ENCODE measurements at regions not wholly inside any gene's neighbourhood (a gene's known extent, or its start where the extent isn't known, plus 50 kb on each side); places are given as distances from the start of the nearest gene placed in this dataset.

DNA sequence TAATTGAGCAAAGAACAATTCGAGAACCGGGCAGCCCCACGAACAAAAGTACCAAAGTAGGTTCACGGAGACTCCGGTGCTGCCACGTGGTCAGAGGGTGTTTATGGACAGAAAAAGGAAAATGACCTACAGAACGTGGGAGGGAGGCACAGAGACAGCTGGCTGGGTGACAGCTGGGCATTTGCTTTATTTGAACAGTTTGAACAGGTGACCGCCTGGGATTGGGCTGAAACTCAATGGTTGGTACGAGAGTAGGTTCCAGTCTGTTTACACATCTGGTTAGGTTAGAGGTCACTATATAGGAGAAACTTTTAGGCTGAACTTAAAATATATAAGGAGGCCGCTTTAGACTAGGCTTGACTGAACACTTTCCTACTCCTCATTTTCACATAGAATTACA is 50.6 kb upstream of the CELF2 start:
- intact Hi-C loops (cut with DNase I), result no loop called here
- no peak for TF ChIP-seq CTCF (IDR thresholded peaks at IDR 0.05)

GRCh38 chr10:10967581-10968256 is 50.0 kb upstream of the CELF2 start:
- no peak overlapping the region for H3K4me3 ChIP-seq
- H3K36me3 ChIP-seq, result no peaks in the 10 kb centered on the region
- H3K4me1 ChIP-seq, result no peaks in the 10 kb centered on the region
- H3K27me3 ChIP-seq, result no peaks in the 10 kb centered on the region
- ATAC-seq (no peak), DNase-seq (no peak)
- H3K27ac ChIP-seq, result no peak overlapping the region
- H3K9me3 ChIP-seq, result no peaks in the 10 kb centered on the region
- intact Hi-C loops (cut with DNase I), result no loop called here
- TF ChIP-seq CTCF (IDR thresholded peaks at IDR 0.05), result no peak

More for the DNA sequence above, 50.6 kb upstream of the CELF2 start:
- Histone ChIP-seq H3K9me3 (no peaks in the 10 kb centered on the region), H3K27me3 (no peaks in the 10 kb centered on the region), H3K27ac (no peak overlapping the region), H3K4me3 (no peak overlapping the region), H3K36me3 (no peaks in the 10 kb centered on the region), H3K4me1 (no peaks in the 10 kb centered on the region)
- ATAC-seq (no peak), DNase-seq (no peak)
